SK-N-SH treated with all-trans-retinoic acid at 6 μM for 48 hours (cell line): ENCODE measurements at regions not wholly inside any gene's neighbourhood (a gene's known extent, or its start where the extent isn't known, plus 50 kb on each side); places are given as distances from the start of the nearest gene placed in this dataset.

ENCODE experiments used
- ATAC-seq: fragments of 200-7000 bp; cut with Tn5 transposase; 3 replicates; pipeline ENCODE4 v1.9.1; 2020; ENCODE audit warnings: mild to moderate bottlenecking, moderate library complexity
- BACH2 ChIP-seq: fragments of 250-450 bp; sonication (Bioruptor Pico); IDR thresholded peaks from 2 replicates; pipeline ENCODE4 v1.9.0; 2021; ENCODE audit warnings: mild to moderate bottlenecking, borderline replicate concordance
- CREB5 ChIP-seq: fragments of 250-450 bp; sonication (Bioruptor Pico); IDR thresholded peaks from 2 replicates; pipeline ENCODE4 v1.5.1; 2020; ENCODE audit warnings: low read depth, mild to moderate bottlenecking, moderate library complexity
- CSDC2 ChIP-seq: fragments of 250-450 bp; sonication (Bioruptor Pico); IDR thresholded peaks from 2 replicates; pipeline ENCODE4 v1.5.0; 2020; ENCODE audit warnings: mild to moderate bottlenecking, moderate library complexity
- GLIS3 ChIP-seq: fragments of 250-450 bp; sonication (Bioruptor Pico); IDR thresholded peaks from 2 replicates; pipeline ENCODE4 v1.5.0; 2020; ENCODE audit warnings: mild to moderate bottlenecking, moderate library complexity
- ISL1 ChIP-seq: fragments of 250-450 bp; sonication (Bioruptor Pico); IDR thresholded peaks from 2 replicates; pipeline ENCODE4 v2.1.2; 2022; ENCODE audit warnings: mild to moderate bottlenecking, moderate library complexity
- OSR1 ChIP-seq: fragments of 250-450 bp; sonication (Bioruptor Pico); IDR thresholded peaks from 2 replicates; pipeline ENCODE4 v1.8.0; 2022; ENCODE audit warnings: moderate library complexity, mild to moderate bottlenecking, inconsistent platforms
- POU6F1 ChIP-seq: fragments of 250-450 bp; sonication (Bioruptor Pico); IDR thresholded peaks from 2 replicates; pipeline ENCODE4 v1.8.0; 2021; ENCODE audit warnings: low read depth, mild to moderate bottlenecking, moderate library complexity, borderline replicate concordance
- PPARA ChIP-seq: fragments of 250-450 bp; sonication (Bioruptor Pico); IDR thresholded peaks from 2 replicates; pipeline ENCODE4 v1.5.0; 2020; ENCODE audit warnings: mild to moderate bottlenecking, borderline replicate concordance
- RARB ChIP-seq: fragments of 250-450 bp; sonication (Bioruptor Pico); IDR thresholded peaks from 2 replicates; pipeline ENCODE4 v1.8.0; 2021; ENCODE audit warnings: mild to moderate bottlenecking, moderate library complexity
- SNAI2 ChIP-seq: fragments of 250-450 bp; sonication (Bioruptor Pico); IDR thresholded peaks from 2 replicates; pipeline ENCODE4 v1.5.0; 2020; ENCODE audit warnings: mild to moderate bottlenecking, moderate library complexity
- TCF4 ChIP-seq: fragments of 250-450 bp; sonication (Bioruptor Pico); IDR thresholded peaks from 2 replicates; pipeline ENCODE4 v1.8.0; 2021; ENCODE audit warnings: mild to moderate bottlenecking, moderate library complexity, borderline replicate concordance
- TOX ChIP-seq: fragments of 250-450 bp; sonication (Bioruptor Pico); IDR thresholded peaks from 2 replicates; pipeline ENCODE4 v1.8.0; 2021; ENCODE audit warnings: mild to moderate bottlenecking, moderate library complexity, borderline replicate concordance
- ZC3H10 ChIP-seq: fragments of 250-450 bp; sonication (Bioruptor Pico); IDR thresholded peaks from 2 replicates; pipeline ENCODE4 v1.5.1; 2021; ENCODE audit warnings: mild to moderate bottlenecking, moderate library complexity
- ZFP3 ChIP-seq: fragments of 250-450 bp; sonication (Bioruptor Pico); IDR thresholded peaks from 2 replicates; pipeline ENCODE4 v1.5.0; 2020; ENCODE audit warnings: mild to moderate bottlenecking, moderate library complexity
- ZFP30 ChIP-seq: fragments of 450-650 bp; formaldehyde crosslinking; IDR thresholded peaks from 2 replicates; pipeline ENCODE4 v1.5.0; 2022; ENCODE audit warnings: mild to moderate bottlenecking, moderate library complexity
- ZNF565 ChIP-seq: fragments of 450-650 bp; formaldehyde crosslinking; conservative IDR thresholded peaks from 2 replicates; pipeline ENCODE4 v1.5.0; 2020; ENCODE audit warnings: low read depth, mild to moderate bottlenecking, moderate library complexity
- ZNF8 ChIP-seq: fragments of 450-650 bp; formaldehyde crosslinking; IDR thresholded peaks from 2 replicates; pipeline ENCODE4 v1.5.0; 2020; ENCODE audit warnings: mild to moderate bottlenecking, moderate library complexity
- TF ChIP-seq, protein P1 (sequence below): fragments of 250-450 bp; sonication (Bioruptor Pico); IDR thresholded peaks from 2 replicates; pipeline ENCODE4 v1.8.0; 2020; ENCODE audit warnings: mild to moderate bottlenecking, moderate library complexity, borderline replicate concordance
- TF ChIP-seq, protein P2 (sequence below): fragments of 250-450 bp; sonication (Bioruptor Pico); IDR thresholded peaks from 2 replicates; pipeline ENCODE4 v1.5.1; 2021; ENCODE audit warnings: mild to moderate bottlenecking, moderate library complexity
- TF ChIP-seq, protein P3 (sequence below): fragments of 250-450 bp; sonication (Bioruptor Pico); IDR thresholded peaks from 2 replicates; pipeline ENCODE4 v1.5.0; 2020; ENCODE audit warnings: mild to moderate bottlenecking, moderate library complexity

DNA sequence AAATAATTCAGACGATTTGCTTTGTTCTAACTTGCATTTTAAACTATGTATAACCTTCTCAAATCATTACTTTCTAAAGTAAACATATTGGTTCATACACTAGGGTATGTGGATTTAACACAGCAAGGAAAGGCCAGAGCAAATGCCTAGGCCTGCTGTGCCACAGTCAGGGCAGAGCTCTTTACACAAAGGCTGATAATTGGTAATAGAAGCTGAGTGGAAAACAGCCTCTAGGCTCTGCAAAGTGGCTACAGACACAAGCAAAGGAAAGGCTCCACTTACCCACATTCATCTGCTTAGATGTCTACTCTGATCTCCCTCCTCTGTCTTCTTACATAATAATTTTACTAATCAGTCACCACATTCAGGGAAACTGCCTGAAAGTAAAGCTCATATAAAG, 382.9 kb downstream of the OLFM4 start:
- TF ChIP-seq POU6F1 (CRISPR knock-in tag) = no peak
- no peak for TF ChIP-seq CSDC2
- TF ChIP-seq TCF4 (CRISPR knock-in tag) = no peak
- TF ChIP-seq RARB (CRISPR knock-in tag) = no peak
- no peak for TF ChIP-seq ISL1
- TF ChIP-seq SNAI2 (CRISPR knock-in tag) = no peak
- TF ChIP-seq, protein P1, sequence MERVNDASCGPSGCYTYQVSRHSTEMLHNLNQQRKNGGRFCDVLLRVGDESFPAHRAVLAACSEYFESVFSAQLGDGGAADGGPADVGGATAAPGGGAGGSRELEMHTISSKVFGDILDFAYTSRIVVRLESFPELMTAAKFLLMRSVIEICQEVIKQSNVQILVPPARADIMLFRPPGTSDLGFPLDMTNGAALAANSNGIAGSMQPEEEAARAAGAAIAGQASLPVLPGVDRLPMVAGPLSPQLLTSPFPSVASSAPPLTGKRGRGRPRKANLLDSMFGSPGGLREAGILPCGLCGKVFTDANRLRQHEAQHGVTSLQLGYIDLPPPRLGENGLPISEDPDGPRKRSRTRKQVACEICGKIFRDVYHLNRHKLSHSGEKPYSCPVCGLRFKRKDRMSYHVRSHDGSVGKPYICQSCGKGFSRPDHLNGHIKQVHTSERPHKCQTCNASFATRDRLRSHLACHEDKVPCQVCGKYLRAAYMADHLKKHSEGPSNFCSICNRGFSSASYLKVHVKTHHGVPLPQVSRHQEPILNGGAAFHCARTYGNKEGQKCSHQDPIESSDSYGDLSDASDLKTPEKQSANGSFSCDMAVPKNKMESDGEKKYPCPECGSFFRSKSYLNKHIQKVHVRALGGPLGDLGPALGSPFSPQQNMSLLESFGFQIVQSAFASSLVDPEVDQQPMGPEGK = no peak
- no peak for TF ChIP-seq CREB5 (CRISPR knock-in tag)
- no peak for TF ChIP-seq GLIS3
- no peak for ATAC-seq

GRCh38 chr13:53415135-53415534, 386.5 kb downstream of the OLFM4 start:
- ATAC-seq = no peak
- TF ChIP-seq RARB (CRISPR knock-in tag) (no peak), ZNF8 (CRISPR knock-in tag) (no peak), TOX (CRISPR knock-in tag) (no peak), ZNF565 (CRISPR knock-in tag) (no peak), ZFP3 (CRISPR knock-in tag) (no peak), CSDC2 (no peak), ZFP30 (CRISPR knock-in tag) (no peak), TCF4 (CRISPR knock-in tag) (no peak), ZC3H10 (no peak), GLIS3 (no peak), POU6F1 (CRISPR knock-in tag) (no peak), OSR1 (CRISPR knock-in tag) (no peak)
- TF ChIP-seq, protein P2, sequence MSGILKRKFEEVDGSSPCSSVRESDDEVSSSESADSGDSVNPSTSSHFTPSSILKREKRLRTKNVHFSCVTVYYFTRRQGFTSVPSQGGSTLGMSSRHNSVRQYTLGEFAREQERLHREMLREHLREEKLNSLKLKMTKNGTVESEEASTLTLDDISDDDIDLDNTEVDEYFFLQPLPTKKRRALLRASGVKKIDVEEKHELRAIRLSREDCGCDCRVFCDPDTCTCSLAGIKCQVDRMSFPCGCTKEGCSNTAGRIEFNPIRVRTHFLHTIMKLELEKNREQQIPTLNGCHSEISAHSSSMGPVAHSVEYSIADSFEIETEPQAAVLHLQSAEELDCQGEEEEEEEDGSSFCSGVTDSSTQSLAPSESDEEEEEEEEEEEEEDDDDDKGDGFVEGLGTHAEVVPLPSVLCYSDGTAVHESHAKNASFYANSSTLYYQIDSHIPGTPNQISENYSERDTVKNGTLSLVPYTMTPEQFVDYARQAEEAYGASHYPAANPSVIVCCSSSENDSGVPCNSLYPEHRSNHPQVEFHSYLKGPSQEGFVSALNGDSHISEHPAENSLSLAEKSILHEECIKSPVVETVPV = no peak
- TF ChIP-seq, all 23 proteins: peak for 0

DNA sequence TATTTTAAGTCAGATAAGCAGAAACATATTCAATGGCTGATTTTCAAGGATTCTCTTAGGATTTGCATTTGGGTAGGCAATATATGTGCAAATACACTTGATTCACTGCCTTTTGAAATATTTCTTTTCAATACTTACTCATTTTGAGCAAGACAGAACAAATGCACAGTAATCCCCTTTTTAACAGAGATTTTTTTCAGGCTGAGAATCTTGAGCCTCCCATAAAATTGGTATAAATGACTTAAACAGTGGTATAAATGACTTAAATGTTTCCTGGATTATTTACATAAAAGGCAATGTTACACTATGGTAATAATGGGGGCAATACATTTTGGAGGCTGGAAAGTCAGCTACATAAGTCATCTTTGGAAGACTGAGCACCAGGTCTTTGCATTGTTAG, 389.0 kb downstream of the OLFM4 start:
- TF ChIP-seq TOX (CRISPR knock-in tag) (no peak), TCF4 (CRISPR knock-in tag) (no peak), SNAI2 (CRISPR knock-in tag) (no peak), GLIS3 (no peak), ZNF565 (CRISPR knock-in tag) (no peak), BACH2 (CRISPR knock-in tag) (no peak)
- TF ChIP-seq, protein P1 = no peak
- ATAC-seq = no peak

DNA sequence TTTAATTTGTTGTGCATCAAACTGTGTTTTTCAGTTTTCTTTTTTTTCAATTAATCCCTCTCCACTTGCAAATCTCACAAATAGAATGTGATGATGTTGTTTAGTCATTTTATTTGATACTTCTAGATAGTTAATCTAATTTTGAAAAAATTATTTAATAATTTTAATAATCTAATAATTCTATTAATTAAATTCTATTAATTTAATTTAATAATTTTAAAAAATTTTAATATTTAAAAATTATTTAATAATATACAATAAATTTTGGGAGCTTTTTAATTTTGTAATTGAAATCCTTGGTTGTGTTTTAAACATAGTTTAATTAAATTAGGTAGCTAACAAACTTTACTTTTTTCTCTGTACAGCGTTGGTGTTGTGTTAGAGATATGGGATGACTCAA, 393.8 kb downstream of the OLFM4 start:
- no peak for ATAC-seq
- TF ChIP-seq POU6F1 (CRISPR knock-in tag) (no peak), GLIS3 (no peak), RARB (CRISPR knock-in tag) (no peak), TCF4 (CRISPR knock-in tag) (no peak), ZC3H10 (no peak), PPARA (no peak)
- TF ChIP-seq, protein P3, sequence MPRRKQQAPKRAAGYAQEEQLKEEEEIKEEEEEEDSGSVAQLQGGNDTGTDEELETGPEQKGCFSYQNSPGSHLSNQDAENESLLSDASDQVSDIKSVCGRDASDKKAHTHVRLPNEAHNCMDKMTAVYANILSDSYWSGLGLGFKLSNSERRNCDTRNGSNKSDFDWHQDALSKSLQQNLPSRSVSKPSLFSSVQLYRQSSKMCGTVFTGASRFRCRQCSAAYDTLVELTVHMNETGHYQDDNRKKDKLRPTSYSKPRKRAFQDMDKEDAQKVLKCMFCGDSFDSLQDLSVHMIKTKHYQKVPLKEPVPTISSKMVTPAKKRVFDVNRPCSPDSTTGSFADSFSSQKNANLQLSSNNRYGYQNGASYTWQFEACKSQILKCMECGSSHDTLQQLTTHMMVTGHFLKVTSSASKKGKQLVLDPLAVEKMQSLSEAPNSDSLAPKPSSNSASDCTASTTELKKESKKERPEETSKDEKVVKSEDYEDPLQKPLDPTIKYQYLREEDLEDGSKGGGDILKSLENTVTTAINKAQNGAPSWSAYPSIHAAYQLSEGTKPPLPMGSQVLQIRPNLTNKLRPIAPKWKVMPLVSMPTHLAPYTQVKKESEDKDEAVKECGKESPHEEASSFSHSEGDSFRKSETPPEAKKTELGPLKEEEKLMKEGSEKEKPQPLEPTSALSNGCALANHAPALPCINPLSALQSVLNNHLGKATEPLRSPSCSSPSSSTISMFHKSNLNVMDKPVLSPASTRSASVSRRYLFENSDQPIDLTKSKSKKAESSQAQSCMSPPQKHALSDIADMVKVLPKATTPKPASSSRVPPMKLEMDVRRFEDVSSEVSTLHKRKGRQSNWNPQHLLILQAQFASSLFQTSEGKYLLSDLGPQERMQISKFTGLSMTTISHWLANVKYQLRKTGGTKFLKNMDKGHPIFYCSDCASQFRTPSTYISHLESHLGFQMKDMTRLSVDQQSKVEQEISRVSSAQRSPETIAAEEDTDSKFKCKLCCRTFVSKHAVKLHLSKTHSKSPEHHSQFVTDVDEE (CRISPR knock-in tag) = no peak
